HG02759 (cell line): ENCODE measurements at regions not wholly inside any gene's neighbourhood (a gene's known extent, or its start where the extent isn't known, plus 50 kb on each side); places are given as distances from the start of the nearest gene placed in this dataset.
"Not testable (repeated sequence)": the region's sequence is repeated elsewhere in the genome, so short reads cannot be mapped to it uniquely, and the experiment has no call there.

Experiments
- ATAC-seq: cut with Tn5 transposase; IDR thresholded peaks from one replicate; pipeline ENCODE4 v1.9.1; 2021; ENCODE audit warnings: mild to moderate bottlenecking, moderate library complexity; ENCODE audit not compliant: unreplicated experiment

DNA sequence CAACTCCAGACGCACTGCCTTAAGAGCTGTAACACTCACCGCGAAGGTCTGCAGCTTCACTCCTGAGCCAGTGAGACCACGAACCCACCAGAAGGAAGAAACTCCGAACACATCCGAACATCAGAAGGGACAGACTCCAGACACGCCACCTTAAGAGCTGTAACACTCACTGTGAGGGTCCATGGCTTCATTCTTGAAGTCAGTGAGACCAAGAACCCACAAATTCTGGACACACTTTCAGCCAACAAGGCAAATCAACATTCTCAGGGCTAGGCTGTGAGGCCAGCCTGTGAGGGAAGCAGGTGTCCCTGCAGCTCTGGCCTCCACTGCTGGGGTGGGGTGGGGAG, 275.3 kb downstream of the ADGRD1 start:
- ATAC-seq, result not testable (repeated sequence)

DNA sequence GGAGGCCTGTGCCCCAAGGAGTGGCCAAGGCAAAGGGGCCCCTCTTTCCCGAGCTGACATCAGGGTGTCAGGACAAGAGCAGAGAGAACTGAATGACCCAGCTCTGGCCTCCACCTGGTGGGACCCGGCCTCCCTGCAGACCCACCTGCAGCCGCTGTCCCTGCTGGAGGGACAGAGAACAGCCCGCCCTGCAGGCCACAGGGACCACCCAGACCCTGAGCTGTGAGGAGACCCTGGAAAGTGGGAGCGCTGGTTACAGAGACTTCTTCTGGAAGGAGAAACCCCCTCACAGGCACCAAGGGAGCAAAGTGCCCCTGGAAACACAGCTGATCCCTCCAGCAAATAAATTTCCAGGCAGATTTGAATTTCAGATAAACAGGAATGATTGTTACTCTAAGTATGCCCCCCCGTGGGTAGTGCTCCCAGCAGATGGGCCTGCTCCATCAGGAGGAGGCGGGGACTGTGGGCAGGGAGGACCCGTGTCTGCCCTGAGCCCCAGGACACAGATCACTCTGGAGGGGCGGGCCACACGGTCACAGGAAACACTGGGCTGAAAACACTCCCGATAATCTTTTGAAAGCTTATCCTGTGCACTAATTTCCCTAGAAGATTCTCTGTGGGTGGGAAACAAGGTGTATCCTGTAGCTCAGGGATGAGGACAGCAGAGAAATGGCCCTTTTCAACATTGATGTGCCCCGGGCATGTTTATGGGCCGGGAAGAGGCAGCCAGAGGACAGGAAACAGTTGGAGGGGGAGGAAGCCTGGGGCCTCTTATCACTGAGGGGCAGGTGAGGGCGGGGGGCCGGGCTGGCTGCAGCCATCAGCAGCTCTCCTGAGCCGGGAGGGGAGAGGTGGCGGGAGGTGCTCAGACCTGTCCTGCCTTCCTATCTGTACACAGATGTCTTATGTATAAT, 276.0 kb downstream of the ADGRD1 start:
- no peak for ATAC-seq

GRCh38 chr12:131230340-131231031, 276.8 kb downstream of the ADGRD1 start:
- ATAC-seq, result no peak

DNA sequence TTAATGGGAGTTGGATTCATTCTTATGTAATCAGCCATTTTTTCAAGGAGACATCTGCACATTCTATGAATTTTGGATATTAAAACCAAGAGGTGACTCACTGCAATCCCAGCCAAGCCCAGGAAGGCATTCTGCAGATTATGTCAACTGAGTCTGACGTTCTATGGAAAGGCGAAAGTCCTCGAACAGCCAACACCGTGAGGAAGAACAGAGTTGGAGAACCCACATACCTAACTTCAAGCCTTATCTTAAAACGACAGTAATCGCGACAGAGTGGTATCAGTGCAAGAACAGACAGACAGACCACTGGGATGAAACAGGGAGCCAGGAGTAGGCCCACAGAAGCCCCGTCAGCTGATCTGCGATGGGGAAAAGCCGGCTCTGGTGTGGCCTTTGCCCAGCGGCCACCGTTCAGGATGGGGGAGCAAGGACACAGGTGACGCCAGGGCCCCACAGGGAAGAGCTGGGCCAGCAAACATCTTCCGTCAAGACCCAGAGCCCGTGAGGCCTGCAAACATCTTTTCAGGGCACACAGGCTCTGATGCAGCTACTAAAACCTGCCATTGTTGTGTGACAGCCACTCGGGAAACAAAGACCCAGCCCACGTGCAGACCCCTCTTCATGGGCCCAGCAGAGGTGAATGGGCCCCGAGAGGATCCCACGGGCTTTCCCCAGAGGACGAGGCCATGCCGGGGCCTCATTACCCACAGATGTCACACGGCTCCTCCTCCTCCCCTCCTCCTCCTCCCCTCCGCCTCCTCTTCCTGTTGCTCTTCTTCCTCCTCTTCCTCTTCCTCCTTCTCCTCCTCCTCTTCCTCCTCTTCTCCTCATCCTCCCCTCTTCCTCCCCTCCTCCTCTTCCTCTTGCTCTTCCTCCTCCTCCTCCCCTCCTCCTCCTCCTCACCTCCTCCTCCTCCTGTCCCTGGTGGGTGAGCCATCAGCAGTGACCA, 277.6 kb downstream of the ADGRD1 start:
- no peak for ATAC-seq

DNA sequence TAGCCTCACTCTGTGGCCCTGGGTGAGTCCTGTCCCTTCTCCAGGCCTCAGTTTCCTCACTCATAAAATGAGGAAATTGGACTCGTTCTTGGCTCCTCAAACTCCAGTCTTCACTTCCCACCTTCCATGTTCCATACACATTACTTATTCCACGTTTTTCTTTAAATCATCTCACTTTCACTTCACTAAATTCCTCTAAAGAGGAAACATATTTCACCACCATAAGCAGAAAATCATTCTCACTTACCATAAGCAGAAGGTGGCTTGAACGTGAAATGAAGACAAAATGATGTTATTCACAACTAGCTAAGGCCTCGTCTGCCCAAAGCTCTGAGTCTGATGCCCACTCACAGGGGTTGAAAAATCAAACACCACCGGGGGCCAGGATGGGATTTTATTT, 278.3 kb downstream of the ADGRD1 start:
- ATAC-seq, result no peak

- ATAC-seq, result not testable (repeated sequence)
Observed at GRCh38 chr12:131232872-131233271, 279.2 kb downstream of the ADGRD1 start.

GRCh38 chr12:131233850-131234789, 280.4 kb downstream of the ADGRD1 start:
- ATAC-seq, result not testable (repeated sequence)

DNA sequence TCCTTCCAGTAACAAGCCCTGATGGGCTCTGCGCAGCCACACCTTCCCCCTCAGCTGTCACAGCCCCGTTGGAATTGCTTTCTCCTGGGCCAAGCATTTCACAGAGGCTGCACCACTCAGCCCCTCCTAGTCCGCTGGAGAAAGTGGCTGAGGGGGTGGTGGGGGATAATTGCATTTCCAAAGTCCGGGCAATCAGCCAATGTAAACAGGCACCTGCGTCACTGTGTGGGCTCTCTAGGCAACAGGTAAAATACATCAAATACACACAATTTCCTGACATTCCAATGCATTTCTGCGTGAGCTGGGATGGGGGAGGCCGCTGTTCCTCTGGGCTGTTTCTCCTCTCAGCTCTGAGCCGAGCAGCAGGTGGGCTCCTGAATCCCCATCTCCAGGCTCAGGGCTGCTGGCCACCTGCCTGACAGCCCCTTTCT, 281.1 kb downstream of the ADGRD1 start:
- ATAC-seq, result not testable (repeated sequence)

DNA sequence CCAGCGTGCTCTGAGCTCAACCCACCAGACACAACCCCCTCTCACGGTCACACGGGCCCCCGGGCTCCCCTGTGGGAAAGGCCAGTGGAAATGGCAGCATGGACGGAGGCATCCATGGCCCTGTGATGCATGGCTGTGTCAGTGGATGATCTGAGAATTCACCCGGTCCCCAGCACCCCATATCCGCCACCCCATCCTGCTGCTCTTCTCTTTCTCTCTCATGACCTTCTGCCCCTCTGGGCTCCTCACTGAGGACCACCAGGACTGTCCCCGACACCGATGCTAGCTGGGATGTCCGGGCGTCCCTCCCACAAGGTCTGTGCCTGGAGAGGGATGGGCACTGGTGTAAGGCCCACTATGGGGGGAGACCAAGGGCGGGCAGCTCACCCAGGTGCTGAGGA, 282.2 kb downstream of the ADGRD1 start:
- ATAC-seq, result no peak

GRCh38 chr12:131239384-131240094, 285.8 kb downstream of the ADGRD1 start:
- ATAC-seq, result peak; percentile 87

- ATAC-seq, result no peak
Observed at GRCh38 chr12:131241517-131241916, 287.8 kb downstream of the ADGRD1 start.

- no peak for ATAC-seq
Observed at GRCh38 chr12:131242741-131243496, 289.2 kb downstream of the ADGRD1 start.

- not testable (repeated sequence) for ATAC-seq
Observed at GRCh38 chr12:131244157-131244688, 290.5 kb downstream of the ADGRD1 start.

DNA sequence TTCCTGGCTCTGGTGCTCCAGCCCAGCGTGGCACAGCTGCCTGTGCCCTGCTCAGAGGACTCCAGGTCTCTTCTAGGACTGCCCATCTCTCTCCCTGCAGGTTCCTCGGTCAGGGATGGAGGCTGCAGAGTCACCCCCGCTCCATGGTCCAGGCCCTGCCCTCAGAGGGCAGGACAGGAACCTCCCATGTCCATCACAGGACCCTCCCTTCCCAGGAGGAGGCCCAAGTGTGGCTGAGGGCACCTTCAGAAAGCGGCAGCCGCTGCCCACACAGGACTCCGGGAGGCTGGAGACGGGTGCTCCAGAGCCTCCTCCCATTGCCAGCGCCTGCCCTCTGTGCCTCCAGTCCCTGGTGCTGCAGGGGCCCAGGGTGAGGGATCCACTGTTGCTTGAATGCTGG, 291.5 kb downstream of the ADGRD1 start:
- not testable (repeated sequence) for ATAC-seq

DNA sequence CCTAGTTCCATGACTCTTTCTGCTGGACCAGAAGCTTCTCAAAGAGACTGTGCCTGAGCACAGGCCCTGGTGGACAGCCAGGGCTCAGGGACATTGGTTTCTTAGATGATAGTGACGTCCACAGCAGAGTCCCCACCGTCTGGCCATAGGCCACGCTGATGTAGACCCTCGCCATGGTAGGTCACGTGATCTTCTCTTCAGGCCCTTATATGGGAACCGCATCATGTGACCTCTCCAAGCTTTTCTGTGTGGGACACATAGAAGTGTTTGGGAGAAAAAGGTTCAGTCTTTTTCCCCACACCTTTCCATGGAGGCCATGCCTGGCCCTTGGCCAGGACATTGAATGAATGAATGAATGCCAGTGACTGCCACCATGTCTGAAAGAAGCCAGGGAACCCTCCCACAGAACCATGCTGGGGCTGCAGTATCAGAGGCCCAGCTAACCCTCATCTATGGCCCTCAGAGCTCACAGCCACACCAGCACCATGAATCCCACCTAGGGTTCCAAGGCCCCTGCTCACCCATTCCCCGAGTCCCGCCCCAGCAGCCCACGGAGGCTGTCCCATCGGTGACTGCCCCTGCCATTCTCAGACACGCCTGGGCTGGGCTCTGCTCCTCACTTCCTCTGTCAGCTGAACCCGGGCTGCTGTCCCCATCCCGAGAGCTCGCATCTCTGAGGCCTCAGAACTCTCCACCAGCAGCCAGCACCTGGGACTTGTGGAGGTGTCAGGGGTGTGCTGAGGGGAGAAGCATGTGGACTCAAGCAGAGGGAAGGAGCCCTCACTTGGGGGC, 292.1 kb downstream of the ADGRD1 start:
- ATAC-seq, result no peak

GRCh38 chr12:131247026-131247725, 293.5 kb downstream of the ADGRD1 start:
- ATAC-seq, result not testable (repeated sequence)

DNA sequence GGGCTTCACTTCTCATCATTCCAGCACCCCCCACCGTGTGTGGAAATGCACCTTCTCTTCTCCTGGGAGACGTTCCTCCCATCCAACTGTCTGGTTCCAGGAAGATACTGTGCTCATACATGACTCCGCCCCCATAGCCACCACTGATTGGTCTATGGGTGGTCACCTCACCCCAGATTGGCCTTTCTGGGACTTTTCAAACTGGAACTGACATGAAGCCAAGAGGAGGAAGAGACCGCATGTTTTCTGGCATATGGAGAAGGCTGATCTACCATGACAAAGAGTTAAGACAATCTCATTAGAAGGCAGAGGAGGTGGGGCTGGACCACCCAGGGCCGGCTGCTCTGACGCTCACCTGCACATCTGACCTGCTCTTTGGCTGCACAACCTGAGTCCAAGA, 294.2 kb downstream of the ADGRD1 start:
- ATAC-seq, result not testable (repeated sequence)
